Mucosa of rectum (tissue), 2 donors: ENCODE measurements at regions not wholly inside any gene's neighbourhood (a gene's known extent, or its start where the extent isn't known, plus 50 kb on each side); places are given as distances from the start of the nearest gene placed in this dataset.

Experiments
- H3K27ac ChIP-seq, 2 donors: one replicate each; pipeline ENCODE4 v1.7.0; 2013; ENCODE audit warnings: inconsistent platforms in 2 of 2, low read depth in 2 of 2, low read length in 2 of 2
- H3K27me3 ChIP-seq, 2 donors: one replicate each; pipeline ENCODE4 v1.7.0; 2013; ENCODE audit warnings: low read length in 2 of 2; ENCODE audit not compliant: control insufficient read depth in 2 of 2, insufficient read depth in 2 of 2
- H3K36me3 ChIP-seq, 2 donors: one replicate each; pipeline ENCODE4 v1.7.0; 2013; ENCODE audit warnings: low read length in 2 of 2; ENCODE audit not compliant: control insufficient read depth in 2 of 2, insufficient read depth in 2 of 2
- H3K4me1 ChIP-seq, 2 donors: one replicate each; pipeline ENCODE4 v1.7.0; 2013; ENCODE audit warnings: low read length in 2 of 2, mild to moderate bottlenecking in 1 of 2; ENCODE audit not compliant: control insufficient read depth in 2 of 2, insufficient read depth in 2 of 2
- H3K4me3 ChIP-seq, 2 donors: one replicate each; pipeline ENCODE4 v1.7.0; 2013; ENCODE audit warnings: low read length in 2 of 2
- H3K9ac ChIP-seq, 2 donors: one replicate each; pipeline ENCODE4 v1.7.0; 2013; ENCODE audit warnings: low read length in 2 of 2, low read depth in 1 of 2, mild to moderate bottlenecking in 1 of 2
- H3K9me3 ChIP-seq, 2 donors: one replicate each; pipeline ENCODE4 v1.7.0; 2013; ENCODE audit warnings: low read length in 2 of 2; ENCODE audit not compliant: control insufficient read depth in 2 of 2
- donor health status: healthy.
- donor health status: Normal muscosa, but diverticular disease.

GRCh38 chr6:163720005-163720404 lies 305.5 kb downstream of the QKI start:
- no peak overlapping the region for H3K27ac ChIP-seq
- no peaks in the 10 kb centered on the region for H3K9me3 ChIP-seq

DNA sequence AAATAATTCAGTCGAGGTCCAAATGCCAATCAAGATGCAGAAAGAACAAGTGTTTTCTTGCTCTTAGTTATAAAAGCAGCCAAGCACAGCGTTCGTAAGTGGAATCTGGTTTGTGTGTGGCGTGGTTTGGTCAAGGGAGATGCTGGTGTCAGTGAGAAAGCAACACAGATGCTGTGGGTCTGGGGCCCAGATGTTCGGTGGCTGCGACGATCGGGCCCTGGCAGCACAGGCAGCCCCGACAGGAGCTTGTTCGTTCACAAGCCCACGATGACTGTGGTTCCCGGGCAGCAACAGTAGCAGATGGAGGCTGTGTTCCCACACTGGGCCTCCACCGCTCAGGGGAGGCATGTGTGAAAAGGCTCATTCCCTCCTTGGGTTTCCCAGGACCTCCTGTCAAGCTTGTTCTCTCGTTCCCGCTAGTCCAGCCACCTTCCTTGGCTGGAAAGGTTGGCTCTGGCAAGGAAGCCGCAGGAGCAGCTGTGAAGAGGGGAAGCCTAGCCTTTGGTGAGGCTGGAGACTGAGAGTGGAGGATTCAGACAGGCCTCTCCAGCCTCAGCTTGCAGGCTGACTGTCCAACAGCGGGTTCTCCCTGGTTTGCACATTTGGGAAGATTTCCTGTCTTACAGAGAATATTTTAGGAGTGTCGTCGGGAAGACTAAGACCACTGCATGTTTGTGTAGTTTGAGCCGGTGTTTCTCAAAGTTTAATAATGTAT lies 304.7 kb downstream of the QKI start:
- H3K9ac ChIP-seq = no peak overlapping the region
- H3K9me3 ChIP-seq = no peaks in the 10 kb centered on the region
- H3K4me3 ChIP-seq = no peak overlapping the region
- H3K27me3 ChIP-seq = no peaks in the 10 kb centered on the region
- no peak overlapping the region for H3K27ac ChIP-seq
- no peaks in the 10 kb centered on the region for H3K4me1 ChIP-seq
- H3K36me3 ChIP-seq = no peaks in the 10 kb centered on the region

More at GRCh38 chr6:163720005-163720404, 305.5 kb downstream of the QKI start:
- Histone ChIP-seq H3K9ac (no peak overlapping the region), H3K4me1 (no peaks in the 10 kb centered on the region), H3K27me3 (no peaks in the 10 kb centered on the region), H3K4me3 (no peak overlapping the region), H3K36me3 (no peaks in the 10 kb centered on the region)

DNA sequence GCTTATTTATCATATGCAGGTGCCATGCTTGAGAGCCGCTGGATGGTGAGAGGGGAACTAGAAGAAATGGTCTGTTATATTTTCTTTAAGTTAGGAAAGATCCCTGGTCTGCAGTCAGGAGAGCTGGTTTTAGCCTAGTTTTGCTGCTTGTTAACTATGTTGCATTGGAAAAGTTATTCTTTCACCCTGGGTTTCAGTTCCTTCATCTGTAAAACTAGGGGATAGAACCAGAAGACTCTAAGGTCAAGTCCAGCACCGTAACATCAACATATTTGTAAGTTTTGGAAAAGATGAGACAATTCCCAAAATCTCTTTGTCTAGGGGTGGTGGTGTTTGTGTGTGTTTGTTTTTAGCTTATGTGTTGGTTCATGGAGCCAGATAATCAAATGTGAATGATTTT lies 304.0 kb downstream of the QKI start:
- H3K9ac ChIP-seq = no peak overlapping the region

DNA sequence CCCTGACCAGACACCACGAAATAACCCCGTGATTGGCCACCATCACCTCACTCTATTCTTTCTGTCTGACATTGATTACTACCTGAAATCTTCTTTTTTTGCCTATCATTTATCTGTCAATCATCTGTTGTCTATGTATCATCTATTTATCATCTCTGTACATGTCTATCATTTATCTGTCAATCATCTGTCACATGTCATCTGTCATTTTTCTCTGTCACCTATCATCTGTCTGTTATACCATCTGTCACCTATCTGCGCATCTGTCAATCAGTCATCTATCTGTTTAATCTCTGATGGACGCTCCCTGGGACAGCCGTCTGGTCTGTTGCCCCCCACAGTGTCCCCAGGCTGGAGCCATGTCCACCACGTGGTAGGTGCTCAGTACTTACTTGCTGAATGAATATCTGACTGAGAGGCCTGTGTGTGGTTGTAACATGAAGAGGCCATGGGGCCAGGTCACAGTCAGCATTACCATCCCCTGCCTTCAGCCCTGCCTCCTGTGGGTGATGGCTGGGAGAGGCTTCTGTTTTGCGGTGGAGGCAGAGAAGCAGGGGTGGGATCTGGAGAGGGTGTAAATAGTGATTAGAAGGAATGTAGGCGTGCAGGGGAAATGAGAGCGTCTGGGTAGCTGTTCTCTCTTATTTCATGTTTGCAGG lies 302.7 kb downstream of the QKI start:
- no peaks in the 10 kb centered on the region for H3K4me1 ChIP-seq
- no peaks in the 10 kb centered on the region for H3K9me3 ChIP-seq
- H3K27ac ChIP-seq = no peak overlapping the region
- H3K9ac ChIP-seq = no peak overlapping the region
- no peaks in the 10 kb centered on the region for H3K27me3 ChIP-seq
- no peak overlapping the region for H3K4me3 ChIP-seq
- no peaks in the 10 kb centered on the region for H3K36me3 ChIP-seq

More for the DNA sequence above, 304.0 kb downstream of the QKI start:
- Histone ChIP-seq H3K9me3 (no peaks in the 10 kb centered on the region), H3K27ac (no peak overlapping the region), H3K27me3 (no peaks in the 10 kb centered on the region), H3K36me3 (no peaks in the 10 kb centered on the region), H3K4me3 (no peak overlapping the region), H3K4me1 (no peaks in the 10 kb centered on the region)

GRCh38 chr6:163716690-163717089 lies 302.2 kb downstream of the QKI start:
- Histone ChIP-seq H3K4me3 (no peak overlapping the region), H3K36me3 (no peaks in the 10 kb centered on the region), H3K9ac (no peak overlapping the region), H3K4me1 (peaks cover 0 to 1% of the 10 kb centered on the region in 2 donors), H3K9me3 (no peaks in the 10 kb centered on the region), H3K27ac (no peak overlapping the region), H3K27me3 (no peaks in the 10 kb centered on the region)

GRCh38 chr6:163715846-163716245 lies 301.3 kb downstream of the QKI start:
- Histone ChIP-seq H3K27ac (no peak overlapping the region), H3K4me1 (peaks cover 3 to 5% of the 10 kb centered on the region in 2 donors), H3K36me3 (no peaks in the 10 kb centered on the region), H3K27me3 (no peaks in the 10 kb centered on the region), H3K4me3 (no peak overlapping the region), H3K9ac (no peak overlapping the region), H3K9me3 (no peaks in the 10 kb centered on the region)

- no peak overlapping the region for H3K9ac ChIP-seq
- peaks cover 3 to 5% of the 10 kb centered on the region in 2 donors for H3K4me1 ChIP-seq
- H3K27ac ChIP-seq = no peak overlapping the region
- H3K4me3 ChIP-seq = no peak overlapping the region
- H3K36me3 ChIP-seq = no peaks in the 10 kb centered on the region
- no peaks in the 10 kb centered on the region for H3K27me3 ChIP-seq
- H3K9me3 ChIP-seq = no peaks in the 10 kb centered on the region
Observed at GRCh38 chr6:163714179-163714578, 299.7 kb downstream of the QKI start.

GRCh38 chr6:163712981-163713380 lies 298.5 kb downstream of the QKI start:
- Histone ChIP-seq H3K36me3 (no peaks in the 10 kb centered on the region), H3K27me3 (no peaks in the 10 kb centered on the region), H3K4me3 (no peak overlapping the region), H3K9me3 (no peaks in the 10 kb centered on the region), H3K4me1 (peaks cover 3 to 5% of the 10 kb centered on the region in 2 donors), H3K27ac (no peak overlapping the region), H3K9ac (no peak overlapping the region)

GRCh38 chr6:163712566-163712961 lies 298.0 kb downstream of the QKI start:
- no peaks in the 10 kb centered on the region for H3K36me3 ChIP-seq
- H3K27ac ChIP-seq = peak overlapping the region; percentile 14 to 56
- no peaks in the 10 kb centered on the region for H3K9me3 ChIP-seq
- H3K4me3 ChIP-seq = no peak overlapping the region
- no peak overlapping the region for H3K9ac ChIP-seq
- H3K4me1 ChIP-seq = peaks cover 3 to 5% of the 10 kb centered on the region in 2 donors
- H3K27me3 ChIP-seq = no peaks in the 10 kb centered on the region

DNA sequence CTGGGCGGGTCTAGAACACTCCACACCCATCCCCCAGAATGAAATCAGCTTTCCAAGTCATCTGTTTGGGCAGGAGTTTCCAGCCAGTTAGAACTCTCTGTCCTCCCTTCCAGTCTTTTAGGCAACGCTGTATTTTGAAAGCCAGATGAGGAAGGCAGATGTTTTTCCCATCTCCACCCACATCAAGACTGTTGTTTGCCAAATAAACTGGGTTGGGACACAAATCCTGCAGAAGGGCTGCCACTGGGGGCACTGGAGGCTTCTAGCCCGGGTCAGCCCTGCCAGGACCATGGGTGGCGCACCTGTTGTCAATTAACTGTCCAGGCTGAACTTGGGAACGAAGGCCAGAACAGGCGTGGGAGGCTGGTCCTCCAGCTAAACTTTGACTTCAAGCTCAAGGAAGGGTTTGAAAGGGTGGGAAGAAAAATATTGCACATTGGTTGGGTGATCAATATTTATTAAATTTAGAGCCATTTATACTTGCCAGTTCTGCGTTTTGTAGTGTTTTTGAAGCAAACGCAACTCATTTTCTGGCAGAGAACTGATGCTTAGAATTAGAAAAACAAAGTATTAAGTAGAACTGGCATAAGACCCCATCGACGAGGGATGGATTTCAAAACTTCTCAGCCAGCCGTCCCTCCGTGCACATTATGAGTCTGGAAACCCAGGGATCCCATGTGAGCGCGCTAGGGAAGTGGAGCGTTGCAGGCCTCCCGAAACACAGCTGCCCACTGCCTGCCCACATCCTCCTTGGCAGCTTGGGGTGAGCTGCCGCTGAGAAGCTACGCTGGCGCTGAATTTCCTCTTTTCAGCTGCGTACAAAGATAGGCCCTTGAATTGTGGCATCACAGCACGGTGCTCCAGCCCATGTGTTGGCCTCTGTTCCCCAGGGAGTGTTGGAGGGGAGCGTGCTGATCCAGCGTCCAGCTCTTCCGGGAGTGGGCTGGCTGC lies 297.4 kb downstream of the QKI start:
- H3K9me3 ChIP-seq = no peaks in the 10 kb centered on the region
- peak overlapping the region; percentile 35 to 56 for H3K27ac ChIP-seq
- H3K9ac ChIP-seq = no peak overlapping the region
- no peak overlapping the region for H3K4me3 ChIP-seq
- no peaks in the 10 kb centered on the region for H3K36me3 ChIP-seq
- peaks cover 3 to 5% of the 10 kb centered on the region in 2 donors for H3K4me1 ChIP-seq
- H3K27me3 ChIP-seq = no peaks in the 10 kb centered on the region
